ENCODE measurements at regions not wholly inside any gene's neighbourhood (a gene's known extent, or its start where the extent isn't known, plus 50 kb on each side); places are given as distances from the start of the nearest gene placed in this dataset.

GRCh38 chr20:57922706-57923105 lies 212.9 kb upstream of the PMEPA1 start:
- no peak for TF ChIP-seq POLR2A (IDR thresholded peaks at IDR 0.05; ENCODE audit: low read depth, low read length)
- TF ChIP-seq EZH2 (IDR thresholded peaks at IDR 0.05; ENCODE audit: borderline replicate concordance, low read depth, low read length, severe bottlenecking): no peak
- TF ChIP-seq GATA2 (IDR thresholded peaks at IDR 0.05; ENCODE audit: insufficient read depth, insufficient read length, low read depth, low read length): no peak
- no peak for TF ChIP-seq CTCF (IDR thresholded peaks at IDR 0.05; ENCODE audit: extremely low read depth in 1 of 2, insufficient read depth in 1 of 2, low read depth in 1 of 2, low read length in 2 of 2)
